ENCODE measurements at regions not wholly inside any gene's neighbourhood (a gene's known extent, or its start where the extent isn't known, plus 50 kb on each side); places are given as distances from the start of the nearest gene placed in this dataset.

- no peaks in the 10 kb centered on the region for H3K9me3 Mint-ChIP-seq
- H3K27me3 Mint-ChIP-seq (ENCODE audit: insufficient read depth): no peaks in the 10 kb centered on the region; the same call in 1 of the 2 replicates
- no peaks in the 10 kb centered on the region for H3K36me3 Mint-ChIP-seq (ENCODE audit: low read depth)
- no peak for DNase-seq
- no peak overlapping the region for H3K4me3 Mint-ChIP-seq
- no peaks in the 10 kb centered on the region for H3K4me1 Mint-ChIP-seq (ENCODE audit: low read depth)
- TF ChIP-seq CTCF (IDR thresholded peaks at IDR 0.05): no peak
- no peak overlapping the region for H3K27ac Mint-ChIP-seq
Measured at GRCh38 chr7:16001477-16001876, 315.0 kb upstream of the MEOX2 start.

GRCh38 chr7:15998617-15999016 is 312.1 kb upstream of the MEOX2 start:
- Mint-ChIP-seq H3K36me3 (ENCODE audit: low read depth) (no peaks in the 10 kb centered on the region), H3K4me3 (no peak overlapping the region), H3K27me3 (ENCODE audit: insufficient read depth) (no peaks in the 10 kb centered on the region; the same call in 1 of the 2 replicates), H3K4me1 (ENCODE audit: low read depth) (no peaks in the 10 kb centered on the region), H3K27ac (no peak overlapping the region), H3K9me3 (no peaks in the 10 kb centered on the region)
- no peak for TF ChIP-seq CTCF (IDR thresholded peaks at IDR 0.05)
- DNase-seq: no peak

GRCh38 chr7:15995027-15995426 is 308.5 kb upstream of the MEOX2 start:
- no peaks in the 10 kb centered on the region for H3K9me3 Mint-ChIP-seq

GRCh38 chr7:15989194-15989593 is 302.7 kb upstream of the MEOX2 start:
- Mint-ChIP-seq H3K27me3 (ENCODE audit: insufficient read depth) (no peaks in the 10 kb centered on the region), H3K4me1 (ENCODE audit: low read depth) (peaks cover 5% of the 10 kb centered on the region; the same call in 1 of the 2 replicates), H3K4me3 (no peak overlapping the region), H3K27ac (no peak overlapping the region), H3K36me3 (ENCODE audit: low read depth) (no peaks in the 10 kb centered on the region), H3K9me3 (no peaks in the 10 kb centered on the region)
- no peak for DNase-seq
- no peak for TF ChIP-seq CTCF (IDR thresholded peaks at IDR 0.05)

More at GRCh38 chr7:15995027-15995426, 308.5 kb upstream of the MEOX2 start:
- Mint-ChIP-seq H3K4me1 (ENCODE audit: low read depth) (no peaks in the 10 kb centered on the region), H3K27ac (no peak overlapping the region), H3K27me3 (ENCODE audit: insufficient read depth) (no peaks in the 10 kb centered on the region; the same call in 1 of the 2 replicates), H3K4me3 (no peak overlapping the region), H3K36me3 (ENCODE audit: low read depth) (no peaks in the 10 kb centered on the region)
- DNase-seq: no peak
- TF ChIP-seq CTCF (IDR thresholded peaks at IDR 0.05): no peak

GRCh38 chr7:15985587-15986384 is 299.3 kb upstream of the MEOX2 start:
- no peak for DNase-seq
- no peak for TF ChIP-seq CTCF (IDR thresholded peaks at IDR 0.05)
- peaks cover 5% of the 10 kb centered on the region; the same call in 1 of the 2 replicates for H3K4me1 Mint-ChIP-seq (ENCODE audit: low read depth)
- H3K4me3 Mint-ChIP-seq: no peak overlapping the region
- no peaks in the 10 kb centered on the region for H3K9me3 Mint-ChIP-seq
- H3K27me3 Mint-ChIP-seq (ENCODE audit: insufficient read depth): no peaks in the 10 kb centered on the region
- no peak overlapping the region for H3K27ac Mint-ChIP-seq
- H3K36me3 Mint-ChIP-seq (ENCODE audit: low read depth): no peaks in the 10 kb centered on the region

Measured in HFFc6 (cell line).